Bronchial epithelial cell (primary cell): ENCODE measurements at regions not wholly inside any gene's neighbourhood (a gene's known extent, or its start where the extent isn't known, plus 50 kb on each side); places are given as distances from the start of the nearest gene placed in this dataset.

Experiments
- DNase-seq: peaks from one replicate; pipeline ENCODE4 v3.0.0-alpha.2; 2010; ENCODE audit warnings: low read depth
- FAIRE-seq: peaks from 2 replicates; lab custom pipeline; 2011; peaks lifted over from hg19 to GRCh38; lab: Jason Lieb, UNC
- H3K27me3 ChIP-seq: 2 replicates; pipeline ENCODE4 v1.5.1; 2011; ENCODE audit warnings: low read length; ENCODE audit not compliant: control insufficient read depth, insufficient read depth
- H3K36me3 ChIP-seq: 2 replicates; pipeline ENCODE4 v1.5.1; 2011; ENCODE audit warnings: low read length; ENCODE audit not compliant: control insufficient read depth, insufficient read depth
- H3K4me3 ChIP-seq: 2 replicates; pipeline ENCODE4 v1.5.1; 2011; ENCODE audit warnings: mild to moderate bottlenecking, low read depth, low read length, control low read depth
- TF ChIP-seq, protein P1 (sequence below): IDR thresholded peaks from 2 replicates; pipeline ENCODE4 v1.5.1; 2011; ENCODE audit warnings: mild to moderate bottlenecking, moderate library complexity, low read length, control low read depth, inconsistent platforms; ENCODE audit not compliant: insufficient read depth, severe bottlenecking

DNA sequence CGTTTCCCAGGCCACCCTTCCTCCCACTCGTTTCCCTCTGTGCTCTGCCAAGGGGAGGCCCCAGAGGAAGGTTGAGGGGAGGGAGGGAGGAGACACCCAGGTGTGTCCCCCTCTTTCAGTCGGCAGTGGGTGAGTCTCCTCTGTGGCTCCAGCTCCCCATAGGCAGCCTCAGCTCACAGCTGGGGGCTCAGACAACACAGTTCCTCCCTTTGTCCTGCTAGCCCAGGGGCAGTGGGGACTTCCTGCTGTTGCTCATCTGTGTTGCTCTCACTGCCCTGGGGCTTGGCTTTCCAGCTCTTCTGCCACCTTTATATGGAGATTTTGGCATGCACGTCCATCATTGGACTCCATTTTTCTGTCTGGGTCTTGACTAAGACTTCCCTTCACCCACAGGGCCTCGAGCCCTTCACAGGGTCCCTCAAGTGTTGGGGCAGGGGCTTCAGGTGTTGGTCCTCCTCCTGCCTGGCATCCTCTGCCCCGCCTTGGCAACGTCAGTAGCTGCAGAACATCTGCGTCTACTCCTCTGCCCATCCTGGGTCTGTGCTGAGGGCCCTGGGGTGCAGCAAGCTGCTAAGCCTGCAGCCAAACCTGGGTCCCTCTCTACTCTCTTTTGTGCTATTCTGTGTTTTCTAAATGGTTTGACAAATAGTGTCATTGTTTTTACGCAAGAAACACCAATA, 190.6 kb upstream of the PMEPA1 start:
- DNase-seq (no peak), FAIRE-seq (no peak)
- H3K36me3 ChIP-seq = no peaks in the 10 kb centered on the region
- H3K4me3 ChIP-seq = no peak overlapping the region
- peaks cover 13% of the 10 kb centered on the region for H3K27me3 ChIP-seq
- TF ChIP-seq, protein P1, sequence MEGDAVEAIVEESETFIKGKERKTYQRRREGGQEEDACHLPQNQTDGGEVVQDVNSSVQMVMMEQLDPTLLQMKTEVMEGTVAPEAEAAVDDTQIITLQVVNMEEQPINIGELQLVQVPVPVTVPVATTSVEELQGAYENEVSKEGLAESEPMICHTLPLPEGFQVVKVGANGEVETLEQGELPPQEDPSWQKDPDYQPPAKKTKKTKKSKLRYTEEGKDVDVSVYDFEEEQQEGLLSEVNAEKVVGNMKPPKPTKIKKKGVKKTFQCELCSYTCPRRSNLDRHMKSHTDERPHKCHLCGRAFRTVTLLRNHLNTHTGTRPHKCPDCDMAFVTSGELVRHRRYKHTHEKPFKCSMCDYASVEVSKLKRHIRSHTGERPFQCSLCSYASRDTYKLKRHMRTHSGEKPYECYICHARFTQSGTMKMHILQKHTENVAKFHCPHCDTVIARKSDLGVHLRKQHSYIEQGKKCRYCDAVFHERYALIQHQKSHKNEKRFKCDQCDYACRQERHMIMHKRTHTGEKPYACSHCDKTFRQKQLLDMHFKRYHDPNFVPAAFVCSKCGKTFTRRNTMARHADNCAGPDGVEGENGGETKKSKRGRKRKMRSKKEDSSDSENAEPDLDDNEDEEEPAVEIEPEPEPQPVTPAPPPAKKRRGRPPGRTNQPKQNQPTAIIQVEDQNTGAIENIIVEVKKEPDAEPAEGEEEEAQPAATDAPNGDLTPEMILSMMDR = no peak

DNA sequence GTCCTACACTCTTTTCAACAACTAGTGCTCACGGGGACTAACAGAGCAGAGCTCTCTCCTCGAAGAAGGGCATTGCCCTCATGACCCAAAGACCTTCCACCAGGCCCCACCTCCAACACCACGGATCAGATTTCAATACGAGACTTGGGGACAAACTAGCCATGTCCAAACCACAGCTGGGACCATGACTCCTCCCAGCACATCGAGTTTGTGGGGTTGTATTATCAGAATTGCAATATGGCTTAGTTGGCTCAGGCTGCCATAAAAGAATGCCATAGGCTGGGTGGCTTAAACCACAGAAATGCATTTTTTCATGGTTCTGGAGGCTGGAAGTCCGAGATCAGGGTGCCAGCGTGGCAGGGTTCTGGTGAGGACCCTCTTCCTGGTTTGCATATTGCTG, 189.7 kb upstream of the PMEPA1 start:
- DNase-seq (no peak), FAIRE-seq (no peak)
- H3K4me3 ChIP-seq = no peak overlapping the region
- H3K27me3 ChIP-seq = peaks cover 13% of the 10 kb centered on the region
- H3K36me3 ChIP-seq = no peaks in the 10 kb centered on the region
- TF ChIP-seq, protein P1 = no peak

DNA sequence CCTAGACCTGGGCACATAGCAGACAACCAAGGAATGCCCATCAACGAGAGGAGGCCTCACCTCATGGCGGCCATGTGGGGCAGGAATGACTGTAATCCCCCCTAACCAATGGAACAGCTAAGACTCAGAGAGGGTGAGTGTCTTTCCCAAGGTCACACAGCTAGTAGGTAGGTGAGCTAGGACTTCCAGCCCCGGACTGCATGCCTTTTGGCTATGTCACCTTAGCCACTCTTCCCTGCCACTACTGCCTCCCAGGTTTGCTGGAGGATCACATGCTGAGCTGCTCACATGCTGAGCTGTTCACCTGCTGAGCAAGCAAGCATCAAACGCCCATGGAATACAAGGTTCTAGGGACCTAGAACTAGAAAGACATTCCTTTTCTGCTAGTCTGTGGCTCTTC, 188.5 kb upstream of the PMEPA1 start:
- no peaks in the 10 kb centered on the region for H3K36me3 ChIP-seq
- FAIRE-seq = no peak
- H3K27me3 ChIP-seq = peaks cover 13% of the 10 kb centered on the region

DNA sequence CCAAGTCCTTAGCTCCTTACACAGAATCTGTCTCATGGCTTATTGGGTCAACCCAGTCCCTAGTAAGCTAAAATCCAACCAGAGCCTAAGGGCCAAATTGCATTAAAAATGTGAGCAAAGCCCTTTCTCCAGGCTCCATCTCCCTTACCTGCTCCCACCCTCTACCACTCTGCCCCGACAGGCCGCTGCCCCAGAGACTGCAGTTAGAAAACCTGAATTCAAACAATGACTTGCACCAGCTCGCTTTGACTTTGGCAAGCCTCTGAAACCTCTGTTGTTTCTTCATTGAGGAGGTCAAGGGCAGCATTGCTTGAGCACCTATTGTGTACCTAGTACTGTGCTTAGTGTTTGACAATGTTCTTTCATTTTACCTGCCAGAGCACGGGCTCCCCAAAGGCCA, 188.1 kb upstream of the PMEPA1 start:
- TF ChIP-seq, protein P1 = no peak
- Histone ChIP-seq H3K36me3 (no peaks in the 10 kb centered on the region), H3K27me3 (peaks cover 15% of the 10 kb centered on the region), H3K4me3 (no peak overlapping the region)
- DNase-seq (no peak), FAIRE-seq (no peak)

More for the DNA sequence above, 188.5 kb upstream of the PMEPA1 start:
- TF ChIP-seq, protein P1 = no peak
- no peak for DNase-seq
- H3K4me3 ChIP-seq = no peak overlapping the region

DNA sequence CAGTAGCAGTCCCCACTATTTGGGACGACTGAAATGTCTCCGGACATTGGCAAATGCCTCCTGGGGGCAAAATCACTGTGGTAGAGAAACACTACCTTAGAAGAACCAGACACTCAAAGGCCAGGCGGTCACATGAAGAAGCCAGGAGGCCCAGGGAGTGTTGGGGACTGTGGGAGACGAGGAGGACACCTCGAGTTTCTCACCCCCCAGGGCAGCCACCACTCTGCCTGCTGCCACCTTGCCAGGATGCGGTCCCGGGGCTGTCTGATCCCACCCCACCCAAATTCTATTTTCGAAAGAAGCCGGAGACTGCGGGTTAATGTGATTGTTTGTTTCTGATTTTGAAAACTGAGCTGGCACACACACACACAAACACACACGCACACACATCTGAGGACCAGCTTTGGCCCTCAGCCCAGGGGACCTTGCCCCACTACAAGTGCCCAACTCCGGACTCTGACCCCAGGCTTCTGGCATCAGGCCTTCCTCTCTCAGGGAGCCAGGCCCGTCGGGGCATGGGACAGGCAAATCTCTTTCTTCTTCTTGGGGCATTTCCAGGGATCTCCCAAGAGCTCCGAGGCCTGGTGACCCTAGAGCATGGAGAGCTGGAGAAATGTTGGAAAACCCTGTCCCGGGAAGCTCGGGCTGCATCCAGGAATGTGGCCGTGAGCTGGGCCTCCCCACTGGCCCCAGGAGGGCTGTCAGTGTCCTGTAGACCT, 187.5 kb upstream of the PMEPA1 start:
- no peak for DNase-seq
- Histone ChIP-seq H3K36me3 (no peaks in the 10 kb centered on the region), H3K27me3 (peaks cover 17% of the 10 kb centered on the region), H3K4me3 (no peak overlapping the region)
- TF ChIP-seq, protein P1 = no peak
- no peak for FAIRE-seq
